ELF-1 (cell line): ENCODE measurements at regions not wholly inside any gene's neighbourhood (a gene's known extent, or its start where the extent isn't known, plus 50 kb on each side); places are given as distances from the start of the nearest gene placed in this dataset.
"Not testable (repeated sequence)": the region's sequence is repeated elsewhere in the genome, so short reads cannot be mapped to it uniquely, and the experiment has no call there.

Source experiments
- DNase-seq: peaks from one replicate; pipeline ENCODE4 v3.0.0-alpha.2; 2016; ENCODE audit warnings: low read depth, low spot score

GRCh38 chr13:89199138-89199537, 1528.0 kb downstream of the SLITRK5 start:
- DNase-seq, result no peak

- no peak for DNase-seq
These were observed 1533.3 kb downstream of the SLITRK5 start for GRCh38 chr13:89204435-89204834.

DNA sequence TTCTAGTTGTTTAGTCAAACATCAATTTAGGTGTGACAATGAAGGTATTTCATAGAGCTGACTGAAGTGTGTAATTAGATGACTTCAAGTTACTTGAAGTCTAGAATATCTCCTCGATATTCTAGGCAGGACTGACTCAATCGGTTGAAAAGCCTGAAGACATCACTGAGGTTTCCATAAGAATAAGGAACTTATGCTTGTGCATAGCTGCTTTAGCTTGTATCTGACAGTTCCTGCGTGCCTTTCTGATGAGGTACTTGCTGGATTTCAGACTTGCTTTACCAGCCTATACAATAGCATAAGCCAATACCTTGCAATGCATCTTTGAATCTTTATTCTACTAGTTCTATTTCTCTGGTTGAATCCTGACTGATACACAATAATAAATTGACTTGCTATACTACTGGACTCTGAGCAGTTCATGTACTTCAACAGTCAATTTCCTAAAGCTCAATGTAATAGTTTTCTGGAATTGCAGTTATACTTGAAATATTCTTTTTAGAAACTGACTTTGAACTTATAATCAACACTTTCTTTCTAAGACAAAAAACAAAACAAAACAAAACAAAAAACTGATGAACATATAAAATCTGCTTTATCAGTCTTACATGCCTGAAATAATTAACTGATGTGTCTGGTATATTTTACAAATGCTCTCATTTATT, 1534.8 kb downstream of the SLITRK5 start:
- no peak for DNase-seq

GRCh38 chr13:89212186-89212585, 1541.0 kb downstream of the SLITRK5 start:
- no peak for DNase-seq

DNA sequence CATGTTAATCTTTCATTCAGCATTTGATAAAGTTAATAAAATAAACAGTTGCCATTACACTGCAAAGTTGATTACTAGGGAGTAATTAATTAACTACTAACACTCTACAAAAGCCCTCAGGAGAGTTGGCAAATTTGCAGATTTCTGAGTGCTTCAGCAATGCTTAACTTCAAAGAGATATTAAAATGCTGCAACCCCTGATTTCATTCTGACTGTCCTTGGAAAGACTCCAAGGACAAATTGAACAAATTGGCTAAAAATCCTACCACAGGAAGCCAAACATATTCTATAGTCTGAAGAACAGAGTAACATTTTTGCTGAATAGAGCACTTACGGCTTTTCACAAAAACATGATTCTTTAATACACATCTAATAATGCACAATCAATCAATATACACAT, 1543.0 kb downstream of the SLITRK5 start:
- DNase-seq, result no peak

- not testable (repeated sequence) for DNase-seq
These were observed 1544.1 kb downstream of the SLITRK5 start for GRCh38 chr13:89215319-89215718.

DNA sequence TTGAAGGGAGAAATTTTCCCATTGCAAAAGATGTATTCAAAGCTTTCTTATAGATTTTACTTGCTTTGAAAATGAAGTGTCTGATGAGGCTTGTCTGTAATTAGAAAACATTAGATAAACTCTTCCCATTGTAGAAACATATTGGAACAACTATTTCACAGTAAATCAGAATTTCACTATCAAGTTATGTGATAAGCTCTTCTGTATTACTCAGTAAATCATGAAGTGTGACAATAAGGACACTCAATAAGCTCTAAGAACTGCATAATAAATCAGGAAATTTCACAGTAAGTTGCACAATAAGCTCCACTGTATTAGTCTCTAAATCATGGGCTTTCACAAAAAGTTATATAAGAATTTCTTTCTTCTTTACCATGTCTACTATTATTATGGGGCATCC, 1546.6 kb downstream of the SLITRK5 start:
- DNase-seq, result no peak

DNA sequence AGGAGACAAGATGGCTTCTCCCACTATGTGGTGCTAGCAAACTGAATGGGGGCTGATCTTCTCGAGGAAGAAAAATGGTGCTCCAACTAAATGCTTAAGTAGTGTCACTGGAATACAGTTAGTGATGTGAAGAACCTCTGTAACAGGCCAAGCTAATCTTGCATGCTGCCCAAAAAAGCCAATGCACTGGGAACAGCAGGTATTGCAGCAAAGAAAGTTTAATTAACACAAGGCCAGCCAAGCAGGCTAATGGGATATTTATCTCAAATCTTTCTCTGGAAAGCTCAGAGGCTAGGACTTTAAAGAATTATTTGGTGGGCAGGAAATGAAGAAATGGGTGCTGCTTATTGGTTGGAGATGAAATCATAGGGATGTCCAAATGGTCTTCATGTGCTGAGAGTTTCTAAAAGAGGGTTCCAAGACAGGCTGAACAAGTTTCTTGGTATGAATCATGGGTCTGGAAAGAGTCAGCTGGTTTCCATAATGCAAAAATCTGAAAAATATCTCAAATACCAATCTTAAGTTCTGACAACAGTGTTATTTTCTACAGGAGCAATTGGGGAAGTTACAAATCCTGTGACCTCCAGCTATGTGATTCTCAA, 1550.5 kb downstream of the SLITRK5 start:
- no peak for DNase-seq

DNA sequence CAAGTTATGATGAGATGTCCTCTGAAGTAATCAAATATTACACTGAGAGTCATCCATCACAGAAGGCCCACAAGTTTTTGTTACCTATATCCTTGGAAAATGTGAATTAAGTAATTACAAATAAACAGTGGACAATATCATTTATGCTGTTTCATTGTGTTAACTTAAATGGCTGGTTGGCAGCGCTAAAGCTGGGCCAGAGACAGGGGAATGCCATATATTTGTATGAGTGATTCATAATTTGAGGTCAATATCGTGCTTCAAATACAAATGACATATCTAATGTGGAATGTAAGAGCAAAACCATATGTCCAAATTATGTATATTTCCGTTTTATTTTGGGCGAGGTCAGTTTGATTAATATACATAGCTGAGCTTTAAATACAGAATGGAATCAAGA, 1556.2 kb downstream of the SLITRK5 start:
- no peak for DNase-seq

GRCh38 chr13:89238496-89238895, 1567.3 kb downstream of the SLITRK5 start:
- DNase-seq, result no peak

- no peak for DNase-seq
These were observed 1568.4 kb downstream of the SLITRK5 start for GRCh38 chr13:89239361-89240127.

GRCh38 chr13:89255844-89256406, 1584.8 kb downstream of the SLITRK5 start:
- DNase-seq, result no peak

DNA sequence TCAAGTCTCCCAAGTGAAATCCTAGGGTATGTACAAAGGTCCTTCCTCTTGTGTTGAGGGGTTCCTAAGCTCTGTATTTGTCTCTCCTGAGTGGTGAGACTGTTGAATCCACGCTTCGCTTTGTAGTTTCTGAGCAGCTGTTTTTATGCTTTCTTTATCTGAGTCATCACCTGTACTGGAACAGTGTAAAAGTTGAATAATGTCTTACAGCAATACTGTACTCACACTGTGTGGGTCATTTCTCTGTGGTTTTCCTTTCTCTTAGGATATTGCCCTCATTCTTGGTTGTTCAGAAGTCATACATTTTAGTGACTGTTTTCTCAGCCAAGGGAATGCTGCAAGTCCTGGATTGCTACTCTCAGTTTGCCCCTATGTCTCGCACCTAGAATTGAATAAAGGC, 1596.6 kb downstream of the SLITRK5 start:
- DNase-seq, result no peak

DNA sequence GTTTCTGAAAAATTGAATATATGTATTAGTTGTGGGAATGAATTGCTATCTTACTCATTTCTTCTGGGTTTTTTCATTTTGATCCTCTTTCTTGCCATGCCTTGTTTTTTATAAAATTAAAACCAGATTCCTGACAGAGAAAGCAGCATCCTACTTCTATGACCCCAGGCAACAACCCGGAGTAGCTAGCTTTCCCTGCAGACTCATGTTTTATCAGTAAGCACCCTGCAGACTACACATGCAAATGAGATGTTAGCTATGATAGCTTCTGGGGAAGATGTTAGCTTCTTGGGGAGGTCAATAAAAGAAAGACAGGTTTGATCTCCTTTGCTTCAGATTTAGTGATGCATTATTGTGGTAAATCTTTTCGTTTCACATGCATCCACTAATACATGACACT, 1598.6 kb downstream of the SLITRK5 start:
- no peak for DNase-seq

- DNase-seq, result no peak
These were observed 1599.6 kb downstream of the SLITRK5 start for GRCh38 chr13:89270736-89271135.

DNA sequence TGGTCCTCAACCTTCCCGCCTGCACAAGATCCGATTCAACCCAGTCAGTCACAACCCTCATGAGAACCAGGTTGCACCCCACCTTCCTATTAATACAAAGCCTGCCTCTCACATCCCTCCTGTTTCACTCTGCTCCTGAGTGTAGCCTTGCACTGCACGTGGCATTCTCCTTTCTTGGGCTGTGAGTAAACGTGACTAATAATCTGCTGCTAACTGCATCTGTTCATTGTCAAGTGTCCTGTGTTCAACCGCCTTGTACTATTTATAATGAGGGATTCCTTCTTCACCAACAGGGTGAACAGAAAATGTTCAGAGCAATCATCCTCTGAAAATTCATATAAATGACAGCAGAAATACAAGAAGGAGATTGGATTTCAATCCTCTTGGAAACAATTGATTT, 1608.2 kb downstream of the SLITRK5 start:
- no peak for DNase-seq

GRCh38 chr13:89281331-89281730, 1610.2 kb downstream of the SLITRK5 start:
- no peak for DNase-seq

- no peak for DNase-seq
These were observed 1611.1 kb downstream of the SLITRK5 start for GRCh38 chr13:89282241-89282640.

DNA sequence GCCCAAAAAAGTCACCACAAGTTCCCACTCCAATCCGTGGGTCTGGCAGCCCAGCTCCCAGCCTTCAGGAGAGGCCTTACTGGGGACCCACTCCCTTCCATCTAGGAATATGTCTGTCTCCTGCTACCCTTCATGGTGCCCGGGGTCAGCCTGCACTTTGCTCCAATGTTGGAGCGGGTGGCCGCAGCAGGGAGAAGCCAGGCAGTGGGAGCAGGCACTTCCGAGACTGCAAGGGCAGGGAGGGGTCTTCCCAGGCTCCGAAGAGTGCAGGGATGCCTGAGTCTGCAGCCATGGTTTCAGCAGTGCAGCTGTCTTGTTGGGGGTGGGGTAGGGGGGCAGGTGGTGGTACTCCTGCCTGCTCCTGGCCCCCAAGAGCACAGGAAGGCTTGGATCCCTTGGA, 1616.2 kb downstream of the SLITRK5 start:
- DNase-seq, result no peak

DNA sequence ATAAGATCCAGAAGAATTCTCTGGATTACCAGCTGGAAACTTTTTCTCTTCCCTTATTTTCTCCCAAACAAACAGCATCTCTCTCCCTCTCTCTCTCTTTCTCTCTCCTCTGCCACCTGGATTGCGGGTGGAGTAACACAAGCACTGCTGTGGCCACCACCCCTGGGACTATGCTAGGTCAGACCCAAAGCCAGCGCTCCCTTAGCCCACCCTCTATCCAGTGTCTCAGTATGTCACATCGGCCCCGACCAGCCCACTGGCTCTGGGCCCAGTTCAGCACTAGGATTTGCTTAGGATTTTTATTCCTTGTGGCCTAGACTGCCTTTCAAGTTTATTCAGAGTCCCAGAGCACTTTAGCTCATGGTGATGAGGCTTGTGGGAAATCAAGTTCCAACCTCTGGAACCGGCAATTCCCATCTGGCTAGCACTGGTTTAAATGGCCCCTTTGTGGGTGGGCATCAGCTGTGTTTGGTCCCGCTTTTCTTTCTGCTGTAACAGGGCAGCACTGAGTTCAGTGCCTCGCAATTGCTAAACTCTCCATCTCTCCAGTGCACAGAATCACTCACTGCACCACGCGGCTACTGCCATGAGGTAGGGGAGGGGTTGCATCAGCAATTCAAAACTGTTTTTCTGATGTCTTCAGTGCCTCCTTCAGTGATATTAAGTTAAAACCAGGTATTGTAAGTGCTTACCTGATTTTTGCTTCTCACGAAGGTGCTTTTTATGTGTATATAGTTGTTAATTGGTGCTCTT, 1623.1 kb downstream of the SLITRK5 start:
- no peak for DNase-seq

DNA sequence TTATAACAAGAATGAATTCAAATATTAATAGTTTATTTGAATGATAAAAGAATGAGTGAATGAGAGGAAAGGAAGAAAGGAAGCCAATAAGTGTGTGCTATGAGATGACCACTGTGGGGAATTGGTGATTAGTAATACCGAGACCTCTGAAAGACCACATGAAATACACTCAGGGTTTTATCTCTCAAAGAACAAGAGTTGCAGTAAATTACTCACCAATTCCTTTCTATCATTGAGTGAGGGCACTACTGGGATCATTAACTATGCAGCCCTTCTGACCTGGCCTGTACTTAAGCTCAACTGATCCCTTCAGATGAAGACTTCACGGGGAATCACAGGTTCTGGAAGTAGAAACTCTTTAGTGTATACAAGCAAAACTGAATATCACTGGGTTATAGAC, 1636.1 kb downstream of the SLITRK5 start:
- no peak for DNase-seq
